SJSA1 (cell line): ENCODE measurements at regions not wholly inside any gene's neighbourhood (a gene's known extent, or its start where the extent isn't known, plus 50 kb on each side); places are given as distances from the start of the nearest gene placed in this dataset.
"Not testable (repeated sequence)": the region's sequence is repeated elsewhere in the genome, so short reads cannot be mapped to it uniquely, and the experiment has no call there.

ENCODE experiments used
- DNase-seq, 2 experiments: peaks; one replicate each; pipeline ENCODE4 v3.0.0-alpha.2; 2015 to 2020; ENCODE audit warnings: low spot score in 2 of 2, low read depth in 1 of 2
- H3K27ac ChIP-seq: fragments of 250-450 bp; sonication (Bioruptor Pico); 2 replicates; pipeline ENCODE4 v1.5.1; 2020; ENCODE audit warnings: mild to moderate bottlenecking, moderate library complexity
- H3K27me3 ChIP-seq: fragments of 250-450 bp; sonication (Bioruptor Pico); replicated peaks from 2 replicates; pipeline ENCODE4 v1.5.1; 2020; ENCODE audit warnings: mild to moderate bottlenecking, moderate library complexity
- H3K36me3 ChIP-seq: fragments of 250-450 bp; sonication (Bioruptor Pico); 2 replicates; pipeline ENCODE4 v1.5.1; 2020; ENCODE audit warnings: mild to moderate bottlenecking
- H3K4me1 ChIP-seq: fragments of 250-450 bp; sonication (Bioruptor Pico); replicated peaks from 2 replicates; pipeline ENCODE4 v1.6.1; 2021; ENCODE audit warnings: mild to moderate bottlenecking
- H3K4me3 ChIP-seq: fragments of 250-450 bp; sonication (Bioruptor Pico); 2 replicates; pipeline ENCODE4 v1.5.1; 2020; ENCODE audit warnings: mild to moderate bottlenecking
- H3K9me3 ChIP-seq: fragments of 250-450 bp; sonication (Bioruptor Pico); replicated peaks from 2 replicates; pipeline ENCODE4 v1.5.1; 2020; ENCODE audit warnings: mild to moderate bottlenecking

- no peak overlapping the region for H3K27ac ChIP-seq
- H3K4me3 ChIP-seq = no peak overlapping the region
- H3K36me3 ChIP-seq = no peaks in the 10 kb centered on the region
Measured at GRCh38 chr5:152549709-152550108, 144.6 kb upstream of the NMUR2 start.

GRCh38 chr5:152551061-152551460 is 146.0 kb upstream of the NMUR2 start:
- DNase-seq = no peak
- no peak overlapping the region for H3K4me3 ChIP-seq
- H3K9me3 ChIP-seq = no peaks in the 10 kb centered on the region
- no peaks in the 10 kb centered on the region for H3K36me3 ChIP-seq
- no peak overlapping the region for H3K27ac ChIP-seq
- H3K27me3 ChIP-seq = no peaks in the 10 kb centered on the region
- H3K4me1 ChIP-seq = no peaks in the 10 kb centered on the region

More at GRCh38 chr5:152549709-152550108, 144.6 kb upstream of the NMUR2 start:
- no peak for DNase-seq
- Histone ChIP-seq H3K27me3 (no peaks in the 10 kb centered on the region), H3K4me1 (no peaks in the 10 kb centered on the region), H3K9me3 (no peaks in the 10 kb centered on the region)

- no peaks in the 10 kb centered on the region for H3K36me3 ChIP-seq
- H3K27ac ChIP-seq = no peak overlapping the region
- H3K9me3 ChIP-seq = no peaks in the 10 kb centered on the region; the same call in 1 of the 2 replicates
- H3K4me1 ChIP-seq = no peaks in the 10 kb centered on the region
- H3K4me3 ChIP-seq = no peak overlapping the region
- H3K27me3 ChIP-seq = no peaks in the 10 kb centered on the region
- DNase-seq = no peak
Measured at GRCh38 chr5:152556784-152557183, 151.7 kb upstream of the NMUR2 start.

- H3K27ac ChIP-seq = no peak overlapping the region
- no peaks in the 10 kb centered on the region for H3K27me3 ChIP-seq
- no peaks in the 10 kb centered on the region for H3K4me1 ChIP-seq
- no peaks in the 10 kb centered on the region for H3K36me3 ChIP-seq
- no peaks in the 10 kb centered on the region; the same call in 1 of the 2 replicates for H3K9me3 ChIP-seq
- DNase-seq = peak in 1 of 2 experiments; percentile 11
- H3K4me3 ChIP-seq = no peak overlapping the region
Measured at GRCh38 chr5:152560512-152561137, 155.5 kb upstream of the NMUR2 start.

- H3K27ac ChIP-seq = no peak overlapping the region
- no peaks in the 10 kb centered on the region for H3K36me3 ChIP-seq
- no peak for DNase-seq
- H3K27me3 ChIP-seq = no peaks in the 10 kb centered on the region
- H3K4me3 ChIP-seq = no peak overlapping the region
- H3K9me3 ChIP-seq = 0 out of 2 replicates have a peak, but pooled peaks cover 3% of the 10 kb centered on the region
- H3K4me1 ChIP-seq = no peaks in the 10 kb centered on the region
Measured at GRCh38 chr5:152568016-152568415, 162.9 kb upstream of the NMUR2 start.

GRCh38 chr5:152572812-152573211 is 167.7 kb upstream of the NMUR2 start:
- DNase-seq = no peak
- Histone ChIP-seq H3K9me3 (0 out of 2 replicates have a peak, but pooled peaks cover 3% of the 10 kb centered on the region), H3K36me3 (no peaks in the 10 kb centered on the region), H3K27ac (no peak overlapping the region), H3K4me1 (no peaks in the 10 kb centered on the region), H3K27me3 (no peaks in the 10 kb centered on the region), H3K4me3 (no peak overlapping the region)

GRCh38 chr5:152584103-152584502 is 179.0 kb upstream of the NMUR2 start:
- H3K9me3 ChIP-seq = peaks cover 3% of the 10 kb centered on the region
- H3K4me3 ChIP-seq = no peak overlapping the region
- H3K36me3 ChIP-seq = no peaks in the 10 kb centered on the region
- no peaks in the 10 kb centered on the region for H3K4me1 ChIP-seq
- H3K27ac ChIP-seq = no peak overlapping the region
- H3K27me3 ChIP-seq = no peaks in the 10 kb centered on the region
- no peak for DNase-seq

- Histone ChIP-seq H3K4me1 (no peaks in the 10 kb centered on the region), H3K9me3 (peaks cover 4% of the 10 kb centered on the region; the same call in 1 of the 2 replicates), H3K36me3 (no peaks in the 10 kb centered on the region), H3K27ac (no peak overlapping the region), H3K4me3 (no peak overlapping the region), H3K27me3 (no peaks in the 10 kb centered on the region)
- DNase-seq = no peak
Measured at GRCh38 chr5:152592416-152592815, 187.3 kb upstream of the NMUR2 start.

- DNase-seq = no peak
- Histone ChIP-seq H3K27me3 (no peaks in the 10 kb centered on the region), H3K4me3 (no peak overlapping the region), H3K27ac (no peak overlapping the region), H3K4me1 (no peaks in the 10 kb centered on the region), H3K9me3 (peaks cover 4% of the 10 kb centered on the region; the same call in 1 of the 2 replicates), H3K36me3 (no peaks in the 10 kb centered on the region)
Measured at GRCh38 chr5:152593388-152593787, 188.3 kb upstream of the NMUR2 start.

GRCh38 chr5:152595405-152595804 is 190.3 kb upstream of the NMUR2 start:
- Histone ChIP-seq H3K36me3 (no peaks in the 10 kb centered on the region), H3K27me3 (no peaks in the 10 kb centered on the region), H3K4me1 (no peaks in the 10 kb centered on the region), H3K4me3 (no peak overlapping the region), H3K27ac (no peak overlapping the region), H3K9me3 (peaks cover 4% of the 10 kb centered on the region; the same call in 1 of the 2 replicates)
- no peak for DNase-seq

- no peaks in the 10 kb centered on the region for H3K4me1 ChIP-seq
- no peak overlapping the region for H3K27ac ChIP-seq
- no peaks in the 10 kb centered on the region for H3K36me3 ChIP-seq
- H3K4me3 ChIP-seq = no peak overlapping the region
- no peak for DNase-seq
- no peaks in the 10 kb centered on the region for H3K9me3 ChIP-seq
- no peaks in the 10 kb centered on the region for H3K27me3 ChIP-seq
Measured at GRCh38 chr5:152599096-152599495, 194.0 kb upstream of the NMUR2 start.

GRCh38 chr5:152601806-152602732 is 197.0 kb upstream of the NMUR2 start:
- H3K4me1 ChIP-seq = no peaks in the 10 kb centered on the region
- no peak for DNase-seq
- no peak overlapping the region for H3K27ac ChIP-seq
- H3K9me3 ChIP-seq = no peaks in the 10 kb centered on the region
- H3K36me3 ChIP-seq = no peaks in the 10 kb centered on the region
- H3K4me3 ChIP-seq = no peak overlapping the region
- no peaks in the 10 kb centered on the region for H3K27me3 ChIP-seq

- not testable (repeated sequence) for H3K27ac ChIP-seq, DNase-seq, H3K36me3 ChIP-seq, H3K4me3 ChIP-seq, H3K27me3 ChIP-seq, H3K4me1 ChIP-seq, H3K9me3 ChIP-seq
Measured at GRCh38 chr5:152606050-152606449, 201.0 kb upstream of the NMUR2 start.

- no peaks in the 10 kb centered on the region for H3K27me3 ChIP-seq
- no peak overlapping the region for H3K4me3 ChIP-seq
- DNase-seq = no peak
- no peaks in the 10 kb centered on the region for H3K4me1 ChIP-seq
- no peaks in the 10 kb centered on the region for H3K36me3 ChIP-seq
- 0 out of 2 replicates have a peak, but pooled peaks cover 4% of the 10 kb centered on the region for H3K9me3 ChIP-seq
- no peak overlapping the region for H3K27ac ChIP-seq
Measured at GRCh38 chr5:152606776-152607364, 201.8 kb upstream of the NMUR2 start.
